ENCODE measurements at regions not wholly inside any gene's neighbourhood (a gene's known extent, or its start where the extent isn't known, plus 50 kb on each side); places are given as distances from the start of the nearest gene placed in this dataset.
"Not testable (repeated sequence)": the region's sequence is repeated elsewhere in the genome, so short reads cannot be mapped to it uniquely, and the experiment has no call there.

DNA sequence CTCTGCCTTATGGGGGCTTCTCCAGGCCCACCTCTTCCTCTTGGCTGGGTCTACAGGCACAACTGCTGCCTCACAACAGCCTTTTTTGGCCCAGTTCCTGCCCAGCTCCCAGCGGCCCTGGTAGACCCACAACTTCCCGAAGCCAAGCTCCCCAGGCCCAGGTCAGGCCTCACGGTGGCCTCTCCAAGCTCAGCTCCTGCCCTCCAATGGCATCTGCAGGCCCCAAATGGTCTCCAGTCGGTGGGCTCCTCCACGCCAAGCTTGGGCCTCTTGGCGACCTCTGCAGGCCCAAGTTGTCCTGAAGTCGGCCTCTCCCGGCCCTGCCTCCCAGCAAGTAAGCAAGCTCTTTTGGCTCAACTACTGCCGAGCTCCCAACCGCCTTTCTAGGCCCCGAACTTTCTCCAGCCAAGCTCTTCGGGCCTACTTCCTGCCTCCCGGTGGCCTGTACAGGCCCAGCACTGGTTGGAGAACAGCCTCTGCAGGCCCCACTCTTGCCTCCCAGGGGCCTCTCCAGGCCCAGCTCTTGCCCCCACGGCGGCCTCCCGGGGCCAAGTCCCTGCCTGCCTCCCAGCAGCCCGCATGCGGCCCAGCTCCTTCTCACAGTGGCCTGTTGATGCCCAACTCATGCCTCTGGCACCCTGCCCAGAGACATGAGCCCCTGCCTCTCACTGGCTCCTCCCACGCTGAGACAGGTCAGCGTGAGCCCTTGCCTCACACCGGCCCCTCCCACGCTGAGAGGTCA lies 354.6 kb downstream of the ZNF37A start:
- H3K4me1 Mint-ChIP-seq (ENCODE audit: low read depth); H3K9me3 Mint-ChIP-seq (ENCODE audit: insufficient read depth); POLR2A ChIA-PET; H3K27ac Mint-ChIP-seq; DNase-seq; H3K27me3 Mint-ChIP-seq (ENCODE audit: low read depth); H3K36me3 Mint-ChIP-seq (ENCODE audit: low read depth); ATAC-seq; H3K4me3 Mint-ChIP-seq; CTCF ChIA-PET: not testable (repeated sequence)

DNA sequence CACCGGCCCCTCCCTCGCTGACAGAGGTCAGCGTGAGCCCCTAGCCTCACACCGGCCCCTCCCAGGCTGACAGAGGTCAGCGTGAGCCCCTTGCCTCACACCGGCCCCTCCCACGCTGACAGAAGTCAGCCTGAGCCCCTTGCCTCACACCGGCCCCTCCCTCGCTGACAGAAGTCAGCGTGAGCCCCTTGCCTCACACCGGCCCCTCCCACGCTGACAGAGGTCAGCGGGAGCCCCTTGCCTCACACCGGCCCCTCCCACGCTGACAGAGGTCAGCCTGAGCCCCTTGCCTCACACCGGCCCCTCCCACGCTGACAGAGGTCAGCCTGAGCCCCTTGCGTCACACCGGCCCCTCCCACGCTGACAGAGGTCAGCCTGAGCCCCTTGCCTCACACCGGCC lies 355.5 kb downstream of the ZNF37A start:
- ATAC-seq; DNase-seq; CTCF ChIA-PET; H3K36me3 Mint-ChIP-seq (ENCODE audit: low read depth); H3K27ac Mint-ChIP-seq; H3K27me3 Mint-ChIP-seq (ENCODE audit: low read depth); H3K4me1 Mint-ChIP-seq (ENCODE audit: low read depth); H3K4me3 Mint-ChIP-seq; H3K9me3 Mint-ChIP-seq (ENCODE audit: insufficient read depth); POLR2A ChIA-PET: not testable (repeated sequence)

GRCh38 chr10:38450372-38451057 lies 356.4 kb downstream of the ZNF37A start:
- H3K9me3 Mint-ChIP-seq (ENCODE audit: insufficient read depth); H3K36me3 Mint-ChIP-seq (ENCODE audit: low read depth); POLR2A ChIA-PET; CTCF ChIA-PET; H3K27ac Mint-ChIP-seq; H3K27me3 Mint-ChIP-seq (ENCODE audit: low read depth); ATAC-seq; DNase-seq; H3K4me3 Mint-ChIP-seq; H3K4me1 Mint-ChIP-seq (ENCODE audit: low read depth): not testable (repeated sequence)

DNA sequence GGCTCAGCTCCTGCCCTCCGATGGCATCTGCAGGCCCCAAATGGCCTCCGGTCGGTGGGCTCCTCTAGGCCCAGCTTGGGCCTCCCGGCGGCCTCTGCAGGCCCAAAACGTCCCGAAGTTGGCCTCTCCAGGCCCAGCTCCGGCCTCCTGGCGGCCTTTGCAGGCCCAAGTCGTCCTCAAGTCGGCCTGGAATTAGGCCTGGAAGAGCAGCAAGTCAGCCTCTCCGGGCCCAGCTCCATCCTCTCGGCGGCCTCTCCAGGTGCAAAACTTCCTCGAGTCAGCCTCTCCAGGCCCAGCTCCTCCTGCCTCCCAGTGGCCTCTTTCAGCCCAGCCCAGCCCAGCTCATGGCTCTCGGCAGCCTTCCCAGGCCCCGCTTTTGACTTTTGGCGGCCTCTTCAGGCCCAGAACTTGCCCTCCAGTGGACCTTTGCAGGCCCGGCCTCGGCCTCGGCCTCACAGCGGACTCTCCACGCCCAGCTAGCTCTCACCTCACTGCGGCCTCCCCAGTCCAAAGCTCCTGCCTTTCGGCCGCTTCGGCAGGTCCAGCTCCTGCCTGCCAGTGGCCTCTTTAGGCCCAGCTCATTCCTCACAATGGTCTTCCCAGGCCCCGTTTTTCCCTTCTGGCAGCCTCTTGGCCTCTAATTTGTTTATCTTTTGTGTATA lies 357.3 kb downstream of the ZNF37A start:
- H3K4me3 Mint-ChIP-seq; DNase-seq; H3K27me3 Mint-ChIP-seq (ENCODE audit: low read depth); H3K9me3 Mint-ChIP-seq (ENCODE audit: insufficient read depth); CTCF ChIA-PET; H3K4me1 Mint-ChIP-seq (ENCODE audit: low read depth); H3K27ac Mint-ChIP-seq; ATAC-seq; POLR2A ChIA-PET; H3K36me3 Mint-ChIP-seq (ENCODE audit: low read depth): not testable (repeated sequence)

Measured in activated CD8-positive, alpha-beta T cell treated with anti-CD3 and anti-CD28 coated beads, Interleukin-2, amount 10 ng/mL, durations not matched to agents 7 days and 5 days (primary cell).